ENCODE measurements at regions not wholly inside any gene's neighbourhood (a gene's known extent, or its start where the extent isn't known, plus 50 kb on each side); places are given as distances from the start of the nearest gene placed in this dataset.
"Not testable (repeated sequence)": the region's sequence is repeated elsewhere in the genome, so short reads cannot be mapped to it uniquely, and the experiment has no call there.

GRCh38 chr4:138113819-138114400 lies 128.2 kb downstream of the SLC7A11 start:
- intact Hi-C loops (cut with DNase I): no loop called here

GRCh38 chr4:138112890-138113289 lies 129.3 kb downstream of the SLC7A11 start:
- intact Hi-C loops (cut with DNase I); DNase-seq: not testable (repeated sequence)

More at GRCh38 chr4:138113819-138114400, 128.2 kb downstream of the SLC7A11 start:
- no peak for DNase-seq

GRCh38 chr4:138112389-138112788 lies 129.8 kb downstream of the SLC7A11 start:
- intact Hi-C loops (cut with DNase I): no loop called here
- no peak for DNase-seq

GRCh38 chr4:138111462-138112000 lies 130.6 kb downstream of the SLC7A11 start:
- intact Hi-C loops (cut with DNase I): no loop called here
- DNase-seq: no peak

- intact Hi-C loops (cut with DNase I): no loop called here
- no peak for DNase-seq
Observed at GRCh38 chr4:138110815-138111214, 131.3 kb downstream of the SLC7A11 start.

GRCh38 chr4:138107023-138107422 lies 135.1 kb downstream of the SLC7A11 start:
- intact Hi-C loops (cut with DNase I): no loop called here
- no peak for DNase-seq

GRCh38 chr4:138105331-138105730 lies 136.8 kb downstream of the SLC7A11 start:
- no peak for DNase-seq
- intact Hi-C loops (cut with DNase I): no loop called here

GRCh38 chr4:138104284-138104680 lies 137.9 kb downstream of the SLC7A11 start:
- intact Hi-C loops (cut with DNase I): no loop called here
- DNase-seq: no peak

- no peak for DNase-seq
- intact Hi-C loops (cut with DNase I): no loop called here
Observed at GRCh38 chr4:138103597-138104283, 138.4 kb downstream of the SLC7A11 start.

- DNase-seq: no peak
- intact Hi-C loops (cut with DNase I): loop anchor here (10.0 kb wide), 1 partner anchor 75 kb away; no protein-coding TSS in a partner anchor
Observed at GRCh38 chr4:138099385-138099784, 142.8 kb downstream of the SLC7A11 start.

GRCh38 chr4:138097912-138098600 lies 144.1 kb downstream of the SLC7A11 start:
- intact Hi-C loops (cut with DNase I): loop anchor here (10.0 kb wide), 1 partner anchor 77 kb away; no protein-coding TSS in a partner anchor
- DNase-seq: peak in 1 of 10 donors; percentile 59

- intact Hi-C loops (cut with DNase I): loop anchor here (10.0 kb wide), 1 partner anchor 78 kb away; no protein-coding TSS in a partner anchor
- DNase-seq: no peak
Observed at GRCh38 chr4:138096384-138097062, 145.6 kb downstream of the SLC7A11 start.

GRCh38 chr4:138095378-138095777 lies 146.8 kb downstream of the SLC7A11 start:
- DNase-seq: no peak
- intact Hi-C loops (cut with DNase I): loop anchor here (10.0 kb wide), 1 partner anchor 79 kb away; no protein-coding TSS in a partner anchor

GRCh38 chr4:138092060-138092459 lies 150.1 kb downstream of the SLC7A11 start:
- DNase-seq: no peak
- intact Hi-C loops (cut with DNase I): loop anchor here (5.0 to 10.0 kb wide), 5 partner anchors 55 to 970 kb away; no protein-coding TSS in a partner anchor

GRCh38 chr4:138090918-138091676 lies 151.1 kb downstream of the SLC7A11 start:
- intact Hi-C loops (cut with DNase I): loop anchor here (5.0 to 10.0 kb wide), 5 partner anchors 54 to 969 kb away; no protein-coding TSS in a partner anchor
- DNase-seq: no peak

- peak in 5 of 10 donors; percentile 22 to 77 (median 50) for DNase-seq
- intact Hi-C loops (cut with DNase I): loop anchor here (5.0 to 10.0 kb wide), 5 partner anchors 53 to 968 kb away; no protein-coding TSS in a partner anchor
Observed at GRCh38 chr4:138090150-138090917, 151.8 kb downstream of the SLC7A11 start.

- intact Hi-C loops (cut with DNase I): no loop called here
- peak in 1 of 10 donors; percentile 75 for DNase-seq
Observed at GRCh38 chr4:138088449-138089208, 153.5 kb downstream of the SLC7A11 start.
